Daoy (cell line): ENCODE measurements at regions not wholly inside any gene's neighbourhood (a gene's known extent, or its start where the extent isn't known, plus 50 kb on each side); places are given as distances from the start of the nearest gene placed in this dataset.

Source experiments
- DNase-seq: peaks from one replicate; pipeline ENCODE4 v3.0.0-alpha.2; 2015; ENCODE audit warnings: low read depth

DNA sequence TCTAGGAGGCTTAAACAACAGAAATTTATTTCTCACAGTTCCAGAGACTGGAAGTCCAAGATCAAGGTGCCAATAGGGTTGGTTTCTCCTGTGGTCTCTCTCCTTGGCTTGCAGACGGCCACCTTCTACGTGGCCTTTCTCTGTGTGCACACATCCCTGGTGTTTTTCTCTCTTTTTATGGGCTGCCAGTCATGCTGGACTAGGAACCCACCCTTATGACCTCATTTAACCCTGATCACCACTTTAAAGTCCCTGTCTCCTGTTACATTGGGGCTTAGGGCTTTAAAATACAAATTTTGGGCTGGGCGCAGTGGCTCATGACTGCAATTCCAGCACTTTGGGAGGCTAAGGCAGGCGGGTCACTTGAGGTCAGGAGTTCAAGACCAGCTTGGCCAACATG is 157.1 kb downstream of the TLE1 start:
- no peak for DNase-seq

DNA sequence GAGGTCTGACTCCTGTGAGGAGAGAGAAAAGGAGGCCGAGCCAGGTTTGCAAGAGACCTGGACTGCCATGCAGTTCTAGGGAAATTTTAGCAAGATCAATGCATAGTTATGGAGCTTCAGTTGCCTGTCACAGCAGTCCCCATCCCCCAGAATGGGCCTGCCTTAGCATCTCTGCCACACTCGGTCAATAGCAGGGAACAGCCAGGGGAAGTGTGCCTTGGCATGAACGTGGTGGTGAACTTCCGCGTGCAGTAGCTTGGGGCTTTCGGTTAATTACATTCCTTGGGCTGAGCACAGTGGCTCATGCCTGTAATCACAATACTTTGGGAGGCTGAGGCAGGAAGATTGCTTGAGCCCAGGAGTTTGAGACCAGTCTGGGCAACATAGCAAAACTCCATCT is 157.8 kb downstream of the TLE1 start:
- no peak for DNase-seq

DNA sequence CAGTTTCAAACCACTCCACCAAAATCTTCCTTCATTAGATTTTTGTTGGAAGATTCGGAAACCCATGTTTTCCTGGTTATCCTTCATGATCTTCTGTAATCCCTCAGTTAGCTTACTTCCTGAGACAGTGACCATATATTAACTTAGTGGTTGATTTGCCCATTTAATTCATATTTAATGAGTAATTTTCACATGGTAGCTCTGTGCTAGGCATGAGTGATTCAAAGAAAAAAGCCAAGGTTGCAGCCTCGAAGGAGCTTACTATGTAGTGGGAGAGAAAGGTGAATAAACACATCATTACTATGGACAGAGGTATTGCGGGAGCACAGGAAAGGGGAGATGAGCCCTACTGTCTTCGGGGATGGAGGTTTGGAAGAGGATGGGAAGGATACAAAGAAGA is 158.5 kb downstream of the TLE1 start:
- DNase-seq, result no peak

DNA sequence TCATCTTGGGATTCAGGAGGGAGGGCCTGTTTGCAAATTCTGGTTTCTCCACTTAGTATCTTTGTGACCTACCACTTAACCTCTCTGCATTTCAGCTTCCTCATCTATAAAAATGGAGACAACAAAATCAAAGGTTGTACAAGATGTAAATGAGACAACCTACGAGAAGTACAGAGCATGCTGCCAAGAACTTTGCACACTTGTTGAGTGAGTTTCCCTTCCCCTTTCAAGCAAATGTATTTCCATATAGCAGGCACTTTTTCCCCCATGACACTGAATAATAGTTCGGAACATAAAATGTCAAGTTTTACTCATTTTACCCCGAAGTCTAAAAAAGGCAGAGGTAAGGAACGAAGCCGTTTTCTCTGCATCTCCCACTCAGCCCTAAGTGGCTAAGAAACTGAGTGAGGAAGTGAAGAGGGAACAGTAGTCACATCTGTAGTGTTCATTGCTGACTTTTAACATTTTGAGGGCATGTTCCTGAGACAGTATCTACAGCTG is 159.0 kb downstream of the TLE1 start:
- no peak for DNase-seq

DNA sequence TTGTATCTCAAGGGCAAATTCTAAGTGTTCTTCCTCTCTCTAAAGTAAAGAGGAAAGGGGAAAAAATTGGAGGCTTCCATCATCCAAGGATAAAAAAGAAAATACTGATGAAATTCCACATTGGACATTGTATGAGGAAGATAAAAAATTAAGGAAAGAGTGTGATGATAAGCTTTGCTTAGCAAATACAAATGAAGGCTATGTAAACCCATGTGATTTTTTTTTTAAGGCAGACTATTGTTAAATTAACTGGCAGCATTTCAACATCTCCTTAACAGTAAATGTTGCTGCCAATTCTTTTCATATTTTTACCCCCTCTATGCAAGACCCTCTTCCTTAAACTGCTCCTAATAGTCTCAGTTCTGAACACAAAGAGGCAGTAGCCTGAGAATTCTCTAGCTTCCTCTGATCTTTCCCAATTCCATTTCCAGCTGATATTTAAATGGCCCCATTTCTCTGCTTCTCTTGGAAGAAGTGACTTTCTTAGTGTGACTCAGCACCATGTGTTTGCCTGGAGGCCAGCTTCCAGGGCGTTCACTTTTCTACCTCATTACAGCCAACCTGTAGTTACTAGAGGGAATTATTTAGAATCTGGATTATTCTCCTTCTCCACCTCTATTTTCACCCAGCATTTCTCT is 159.7 kb downstream of the TLE1 start:
- DNase-seq, result peak; percentile 77

DNA sequence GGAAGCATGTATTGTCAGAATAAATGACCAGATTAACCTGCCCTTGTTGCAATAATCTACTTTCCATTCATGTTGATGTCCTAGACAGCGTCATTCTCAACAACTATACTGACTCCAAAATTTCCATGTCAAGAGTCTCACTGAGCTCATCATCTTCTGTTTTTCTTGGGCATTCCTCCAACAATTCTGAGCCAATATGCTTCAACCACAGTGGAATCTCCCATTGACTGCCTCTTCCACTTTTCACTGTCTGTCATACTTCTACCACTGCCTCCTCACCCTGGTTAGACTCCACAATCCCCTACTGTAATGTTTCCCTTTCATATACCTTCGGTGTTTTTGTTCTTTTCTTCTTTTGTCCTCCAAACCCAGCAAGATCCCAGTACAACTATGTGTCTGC is 162.8 kb downstream of the TLE1 start:
- peak; percentile 67 for DNase-seq

DNA sequence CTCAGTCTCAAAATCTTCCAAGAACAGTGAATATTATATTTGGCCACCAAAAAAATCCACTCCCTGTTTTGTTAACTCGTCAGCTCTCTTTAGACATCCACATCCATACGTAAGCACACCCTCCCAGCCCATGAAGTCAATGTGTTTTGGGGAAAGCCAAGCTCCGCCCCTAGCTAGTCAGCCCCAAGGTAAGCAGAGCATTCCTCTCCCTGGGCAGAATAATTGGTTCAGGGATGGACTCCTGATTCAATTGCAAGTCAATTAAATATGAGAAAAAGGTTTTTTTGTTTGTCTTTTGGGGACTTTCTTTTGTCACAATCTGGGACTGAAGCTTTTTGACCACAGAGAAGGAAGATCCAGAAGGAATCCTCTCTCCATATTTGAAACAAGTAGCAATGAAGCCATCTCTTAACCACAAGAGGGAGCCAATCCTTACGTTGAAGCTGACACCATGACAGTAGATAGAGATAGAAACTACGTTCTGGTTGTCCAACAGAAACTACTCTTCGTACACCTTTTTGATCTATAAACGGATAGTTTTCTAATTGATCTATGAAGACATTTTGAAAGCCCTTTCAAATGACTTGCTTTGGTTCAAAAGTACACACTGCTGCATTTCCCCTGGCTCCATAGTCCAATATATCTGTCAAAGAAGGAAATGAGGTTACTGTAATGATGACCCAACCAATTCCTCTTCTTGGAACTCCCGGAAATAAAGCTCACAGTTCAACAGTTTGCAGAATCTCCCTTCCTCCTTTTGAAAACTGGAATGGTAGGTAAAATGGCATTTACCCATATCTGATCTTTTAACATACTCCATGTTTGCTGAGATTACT is 166.4 kb downstream of the TLE1 start:
- DNase-seq, result peak; percentile 58

DNA sequence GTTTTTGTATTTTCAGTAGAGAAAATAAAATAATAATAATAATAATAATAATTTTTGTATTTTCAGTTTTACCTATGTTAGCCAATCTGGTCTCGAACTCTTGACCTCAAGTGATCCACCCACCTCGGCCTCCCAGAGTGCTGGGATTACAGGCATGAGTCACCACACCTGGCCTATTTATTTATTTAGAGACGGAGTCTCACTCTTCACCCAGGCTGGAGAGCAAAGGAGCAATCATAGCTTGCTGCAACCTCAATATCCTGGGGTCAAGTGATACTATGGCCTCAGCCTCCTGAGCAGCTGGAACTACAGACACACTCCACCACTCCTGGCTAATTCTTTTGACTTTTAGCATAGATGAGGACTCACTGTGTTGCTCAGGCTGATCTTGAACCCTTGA is 167.5 kb downstream of the TLE1 start:
- DNase-seq, result no peak

DNA sequence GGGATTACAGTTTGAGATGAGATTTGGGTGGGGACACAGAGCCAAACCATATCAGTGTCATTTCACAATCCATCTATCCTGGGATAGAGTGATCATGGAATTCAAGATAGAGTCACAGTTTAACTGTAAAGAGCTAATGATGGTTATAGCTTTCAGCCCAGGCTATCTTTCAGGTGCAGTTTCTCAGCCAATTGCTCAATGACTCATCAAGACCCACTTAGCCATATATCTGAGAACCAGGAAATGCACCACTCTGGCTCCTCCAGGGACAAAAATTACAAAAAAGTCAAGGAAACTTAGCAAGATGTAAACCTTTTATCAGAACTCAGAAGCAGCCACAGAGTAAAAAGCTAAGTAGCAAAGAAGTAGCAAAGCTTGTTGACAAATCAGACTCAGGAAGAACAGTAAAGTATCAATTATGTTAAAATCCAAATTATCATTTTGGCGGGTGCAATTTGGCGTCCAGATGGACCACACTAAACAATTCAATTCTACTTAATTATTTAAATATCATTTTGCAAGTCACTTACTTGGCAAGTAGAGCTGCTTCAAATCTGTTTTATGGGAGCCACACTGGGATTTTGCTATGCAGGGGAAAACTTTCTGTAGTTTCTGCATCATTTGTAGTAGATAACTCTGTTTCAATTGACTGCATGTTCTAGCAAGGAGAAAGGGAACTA is 169.4 kb downstream of the TLE1 start:
- no peak for DNase-seq

DNA sequence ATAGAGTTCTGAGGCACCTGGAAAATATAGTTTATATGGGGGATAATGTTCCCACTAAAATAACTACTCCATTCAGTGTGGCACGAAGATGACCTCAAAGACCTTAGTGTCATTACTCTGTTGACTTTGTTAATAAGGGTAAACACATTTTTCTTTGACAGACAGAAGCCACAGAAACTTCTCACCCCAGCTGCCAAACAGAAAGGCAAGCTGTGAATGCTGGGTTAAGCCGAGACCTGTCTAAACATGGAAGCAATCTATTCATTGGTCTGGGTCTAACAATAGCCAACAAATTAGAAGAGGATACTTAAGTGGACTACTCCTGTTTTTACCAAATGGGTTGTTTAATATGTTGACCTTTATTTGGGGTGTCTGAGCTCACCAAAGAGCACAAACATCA is 171.4 kb downstream of the TLE1 start:
- DNase-seq, result no peak

DNA sequence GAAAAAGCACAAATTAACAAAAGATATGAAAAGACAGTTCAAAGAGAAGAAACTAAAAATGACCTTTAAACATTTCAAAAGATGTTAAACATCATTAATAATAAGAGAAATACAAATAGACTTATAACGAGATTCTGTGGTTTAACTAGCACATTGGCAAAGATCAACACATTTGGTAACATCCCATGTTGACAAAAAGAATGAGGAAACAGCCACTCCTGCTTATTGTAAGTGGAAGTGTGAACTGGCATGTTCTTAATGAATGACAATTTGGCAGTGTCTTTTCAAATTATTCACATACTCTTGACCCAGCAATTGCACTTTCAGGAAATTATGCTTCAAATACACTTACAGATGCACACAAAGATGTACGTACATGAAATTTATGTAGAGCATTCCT is 176.3 kb downstream of the TLE1 start:
- no peak for DNase-seq

DNA sequence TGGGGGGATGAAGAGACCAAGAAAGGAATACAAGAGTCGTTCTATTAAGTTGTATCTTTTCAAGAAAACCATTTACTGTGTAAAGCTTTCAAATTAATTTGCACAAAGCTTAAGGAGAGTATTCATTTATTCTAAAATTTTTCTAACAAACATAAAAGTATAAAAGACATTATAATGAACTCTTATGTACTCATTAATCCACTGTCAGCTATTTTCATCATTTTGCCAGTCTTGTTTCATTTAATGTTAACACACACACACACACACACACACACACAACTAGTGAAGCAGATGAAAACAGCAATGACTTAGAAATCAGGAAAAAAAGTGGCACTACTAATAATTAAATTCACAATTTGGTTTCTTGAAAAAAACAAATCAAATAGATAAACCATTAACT is 176.7 kb downstream of the TLE1 start:
- no peak for DNase-seq

DNA sequence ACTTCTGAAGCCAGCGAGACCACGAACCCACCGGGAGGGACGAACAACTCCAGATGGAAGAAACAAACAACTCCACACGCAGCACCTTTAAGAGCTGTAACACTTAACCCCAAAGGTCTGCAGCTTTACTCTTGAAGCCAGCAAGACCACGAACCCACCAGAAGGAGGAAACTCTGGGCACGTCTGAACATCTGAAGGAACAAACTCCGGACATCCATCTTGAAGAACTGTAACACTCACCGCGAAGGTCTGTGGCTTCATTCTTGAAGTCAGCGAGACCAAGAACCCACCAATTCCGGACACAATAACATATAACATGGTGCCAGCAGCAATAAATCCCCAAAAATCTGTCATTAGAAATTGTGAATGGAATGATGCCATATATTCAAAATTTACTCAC is 180.9 kb downstream of the TLE1 start:
- DNase-seq, result no peak

DNA sequence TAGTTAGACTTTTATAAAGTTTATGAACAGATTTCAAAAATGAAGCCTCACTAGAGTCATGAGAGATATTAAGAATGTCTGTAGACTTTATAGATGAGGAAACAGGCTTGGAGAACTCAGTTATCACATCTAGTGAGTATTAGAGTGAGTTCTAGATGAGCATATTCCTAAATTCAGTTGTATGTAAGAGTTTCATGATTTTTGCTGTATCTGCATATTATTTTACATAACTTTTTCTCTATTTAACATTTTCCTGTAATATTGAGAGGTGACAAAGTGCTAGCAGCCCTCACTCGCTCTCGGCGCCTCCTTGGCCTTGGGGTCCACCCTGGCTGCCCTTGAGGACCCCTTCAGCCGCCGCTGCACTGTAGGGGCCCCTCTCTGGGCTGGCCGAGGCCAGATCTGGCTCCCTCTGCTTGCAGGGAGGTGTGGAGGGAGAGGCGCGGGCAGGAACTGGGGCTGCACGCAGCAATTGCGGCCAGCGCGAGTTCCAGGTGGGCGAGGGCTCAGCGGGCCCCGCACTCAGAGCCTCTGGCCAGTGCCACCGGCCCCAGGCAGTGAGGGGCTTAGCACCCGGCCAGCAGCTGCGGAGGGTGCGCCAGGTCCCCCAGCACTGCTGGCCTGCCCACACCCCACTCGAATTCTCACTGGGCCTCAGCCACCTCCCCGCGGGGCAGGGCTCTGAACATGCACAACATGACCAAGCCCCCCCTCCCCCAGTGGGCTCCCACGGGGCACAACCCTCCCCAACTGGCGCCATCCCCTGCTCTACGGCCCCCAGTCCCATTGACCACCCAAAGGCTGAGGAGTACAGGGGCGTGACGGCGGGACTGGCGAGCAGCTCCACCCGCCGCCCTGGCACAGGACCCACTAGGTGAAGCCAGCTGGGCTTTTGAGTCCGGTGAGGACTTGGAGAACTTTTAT is 182.1 kb downstream of the TLE1 start:
- no peak for DNase-seq

DNA sequence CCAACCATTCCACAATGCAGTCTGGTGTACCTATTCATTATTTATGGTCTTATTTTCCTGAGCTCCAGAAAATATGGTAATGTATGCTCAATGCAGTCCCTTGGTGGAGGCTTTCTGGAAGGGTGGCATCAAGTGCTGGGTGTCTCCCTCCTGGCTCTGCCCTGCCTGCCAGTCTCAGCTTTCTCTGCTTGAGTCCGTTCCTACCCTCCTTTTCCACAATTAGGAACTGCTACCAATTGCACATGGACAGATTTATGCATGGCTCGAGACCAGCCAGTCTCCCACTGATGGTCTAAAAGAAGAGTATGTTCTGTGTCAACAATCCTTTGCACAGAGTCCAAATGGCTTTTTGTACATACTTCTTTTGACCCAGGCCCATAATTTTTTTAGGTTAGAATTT is 189.8 kb downstream of the TLE1 start:
- no peak for DNase-seq

DNA sequence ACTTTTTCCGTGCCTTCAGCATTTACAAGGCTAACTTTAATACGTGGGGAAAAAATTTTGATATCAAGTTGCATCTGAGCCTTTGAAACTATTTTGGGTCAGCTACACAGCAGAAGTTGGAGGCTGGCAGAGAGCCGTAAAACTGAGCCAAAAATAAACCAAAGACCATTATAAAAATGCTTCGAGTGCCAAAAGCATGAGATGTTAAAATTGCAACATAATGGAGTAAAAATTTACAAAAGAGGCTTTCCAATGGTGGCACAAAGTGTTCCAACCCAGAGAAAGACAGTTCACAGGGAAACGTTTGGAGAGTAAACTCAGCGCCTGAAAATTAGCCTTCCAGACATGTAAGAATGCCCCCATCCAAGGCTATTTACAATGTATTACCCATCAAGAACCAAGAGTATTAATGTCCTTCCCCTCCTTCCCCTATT is 190.3 kb downstream of the TLE1 start:
- no peak for DNase-seq

DNA sequence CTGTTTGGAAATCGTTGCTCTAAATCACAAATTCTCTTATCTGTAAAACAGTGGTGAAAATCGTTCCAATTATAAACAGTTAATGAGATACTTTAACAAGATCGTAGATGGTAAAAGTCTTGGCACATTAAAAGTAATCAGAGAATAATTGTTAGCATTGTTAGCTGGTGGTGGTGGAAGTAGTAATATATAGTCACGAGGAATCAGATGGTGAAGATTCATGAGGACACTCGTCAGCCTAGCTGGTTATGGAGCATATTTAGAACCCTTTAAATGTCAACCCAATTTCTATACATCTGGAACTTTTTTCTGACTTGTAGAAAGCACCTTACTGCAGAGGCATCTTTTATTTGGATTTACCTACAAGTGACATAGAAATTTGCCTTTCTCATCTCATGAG is 190.8 kb downstream of the TLE1 start:
- no peak for DNase-seq

DNA sequence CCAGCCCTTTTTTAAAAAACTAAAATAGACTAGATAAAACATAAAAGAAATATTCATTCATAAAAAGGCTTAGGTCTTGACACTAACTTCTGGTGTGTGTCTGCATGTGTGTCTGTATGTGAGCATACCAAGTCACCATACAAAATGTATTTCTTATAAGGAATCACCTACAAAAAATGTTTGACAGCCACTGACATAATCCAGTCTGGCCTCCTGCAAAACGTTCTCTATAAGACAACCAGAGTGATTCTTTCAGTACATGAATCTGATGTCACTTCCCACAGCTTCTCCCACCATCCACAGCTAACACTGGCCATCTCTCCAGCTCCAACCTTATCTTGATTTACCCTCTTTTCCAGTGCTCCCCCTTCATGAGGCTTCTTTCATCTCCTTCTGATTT is 192.3 kb downstream of the TLE1 start:
- DNase-seq, result no peak

DNA sequence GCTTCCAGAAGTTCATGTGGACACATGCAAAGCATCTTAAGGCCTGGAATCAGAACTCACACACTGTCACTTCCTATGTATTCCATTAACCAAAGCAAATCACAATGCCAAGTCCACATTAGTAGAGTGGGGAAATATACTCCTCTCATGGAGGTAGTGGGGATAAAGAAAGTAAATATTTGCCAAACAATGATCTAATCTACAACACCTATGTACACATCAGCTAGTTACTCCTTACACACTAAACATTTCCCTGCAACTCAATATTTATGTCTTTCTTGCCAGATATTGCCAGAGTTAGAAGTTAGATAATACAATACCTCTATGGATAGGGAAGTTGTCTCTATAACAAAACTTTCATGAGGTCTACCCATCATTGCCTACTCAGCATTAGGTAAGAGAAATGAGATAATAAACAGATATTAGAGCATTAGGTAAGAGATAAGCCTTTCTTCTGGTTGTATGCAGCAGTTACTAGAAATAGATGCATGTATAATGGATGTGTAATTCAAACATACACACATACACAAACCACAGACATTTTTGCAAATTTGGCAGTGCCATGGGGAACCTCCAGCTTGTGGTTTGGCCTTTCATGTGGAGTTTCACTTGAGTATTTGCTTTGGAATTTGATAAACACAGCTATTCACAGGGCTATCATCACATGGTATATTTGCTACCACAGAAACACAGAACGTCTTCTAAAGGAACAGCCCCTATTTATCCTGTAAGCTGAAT is 196.5 kb downstream of the TLE1 start:
- peak; percentile 92 for DNase-seq

DNA sequence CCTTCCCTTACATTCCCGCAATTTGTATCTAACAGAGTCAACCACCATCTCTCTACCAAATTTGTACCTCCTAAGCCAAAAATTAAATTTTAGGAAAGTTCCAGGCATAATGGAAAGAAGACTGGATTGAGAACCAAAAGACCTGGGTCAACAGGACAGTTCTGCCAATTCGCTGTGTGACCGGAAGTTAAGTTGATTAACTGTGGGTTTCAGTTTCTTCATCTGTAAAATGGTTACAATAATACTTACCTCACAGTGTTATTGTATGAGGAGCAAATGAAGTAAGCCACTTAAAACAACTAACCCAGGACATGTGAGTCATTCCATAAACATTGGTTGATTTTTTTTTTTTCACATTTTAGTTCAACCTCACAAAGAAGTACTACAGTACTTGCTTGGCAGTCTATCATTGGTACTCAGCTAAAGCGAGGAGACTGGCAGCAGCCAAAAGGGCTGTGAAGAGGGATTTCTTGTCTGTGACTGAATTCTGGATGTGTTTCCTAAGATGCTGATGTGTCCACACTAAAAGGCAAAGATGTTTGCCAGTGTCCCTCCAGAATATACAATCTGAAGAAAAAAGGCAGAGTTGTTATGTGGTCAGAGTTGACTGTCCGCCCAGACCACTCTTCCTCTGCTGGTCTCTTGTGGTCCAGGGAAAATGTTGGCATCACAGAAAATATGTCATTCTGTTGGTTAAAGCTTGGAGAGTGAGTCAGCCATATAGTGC is 198.6 kb downstream of the TLE1 start:
- DNase-seq, result peak; percentile 76
